KMS-11 (cell line): ENCODE measurements at regions not wholly inside any gene's neighbourhood (a gene's known extent, or its start where the extent isn't known, plus 50 kb on each side); places are given as distances from the start of the nearest gene placed in this dataset.

Experiments
- H2AFZ ChIP-seq: fragments of 200-600 bp; sonication (generic); 2 replicates; pipeline ENCODE4 v1.6.1; 2016; ENCODE audit warnings: antibody characterized with exemption, mixed run types, low read depth
- H3K27ac ChIP-seq: fragments of 200-600 bp; sonication (generic); 2 replicates; pipeline ENCODE4 v1.6.1; 2016; ENCODE audit warnings: mild to moderate bottlenecking, mixed run types
- H3K27me3 ChIP-seq: fragments of 200-600 bp; sonication (generic); 2 replicates; pipeline ENCODE4 v1.6.1; 2017; ENCODE audit warnings: mild to moderate bottlenecking, low read depth, mixed run types, moderate library complexity; ENCODE audit not compliant: insufficient read depth
- H3K36me3 ChIP-seq: fragments of 200-600 bp; sonication (generic); 2 replicates; pipeline ENCODE4 v1.6.1; 2017; ENCODE audit warnings: mild to moderate bottlenecking, mixed run types; ENCODE audit not compliant: insufficient read depth
- H3K4me1 ChIP-seq: fragments of 200-600 bp; sonication (generic); 2 replicates; pipeline ENCODE4 v1.6.1; 2016; ENCODE audit warnings: mild to moderate bottlenecking, low read depth, mixed run types; ENCODE audit not compliant: poor library complexity, severe bottlenecking
- H3K4me2 ChIP-seq: fragments of 200-600 bp; sonication (generic); 2 replicates; pipeline ENCODE4 v1.7.0; 2016; ENCODE audit warnings: mild to moderate bottlenecking, mixed run types
- H3K4me3 ChIP-seq: fragments of 200-600 bp; sonication (generic); IDR thresholded peaks from 2 replicates; pipeline ENCODE4 v1.6.1; 2017; ENCODE audit warnings: low read depth, low read length, mixed read lengths; ENCODE audit not compliant: insufficient read depth
- H3K79me2 ChIP-seq: fragments of 200-600 bp; sonication (generic); 2 replicates; pipeline ENCODE4 v1.6.1; 2016; ENCODE audit warnings: low read depth, mixed run types; ENCODE audit not compliant: insufficient read depth
- H3K9ac ChIP-seq: fragments of 200-600 bp; sonication (generic); 2 replicates; pipeline ENCODE4 v1.6.1; 2016; ENCODE audit warnings: mild to moderate bottlenecking, mixed run types
- H4K20me1 ChIP-seq: fragments of 200-600 bp; sonication (generic); 2 replicates; pipeline ENCODE4 v1.6.1; 2016; ENCODE audit warnings: mild to moderate bottlenecking, mixed run types; ENCODE audit not compliant: insufficient read depth
- CTCF ChIP-seq: fragments of 200-600 bp; sonication (generic); conservative IDR thresholded peaks from 2 replicates; pipeline ENCODE4 v1.6.1; 2017; ENCODE audit warnings: low read depth, mild to moderate bottlenecking, antibody characterized with exemption, low read length, moderate library complexity, mixed read lengths

GRCh38 chr10:44822966-44823365 lies 88.2 kb upstream of the TMEM72 start:
- Histone ChIP-seq H3K27ac (no peak overlapping the region), H3K27me3 (no peaks in the 10 kb centered on the region), H4K20me1 (no peaks in the 10 kb centered on the region), H3K4me3 (no peak overlapping the region), H3K4me2 (no peak overlapping the region), H3K79me2 (no peaks in the 10 kb centered on the region), H3K9ac (no peak overlapping the region), H2AFZ (no peak overlapping the region), H3K4me1 (no peaks in the 10 kb centered on the region), H3K36me3 (no peaks in the 10 kb centered on the region)
- no peak for TF ChIP-seq CTCF

- no peak for TF ChIP-seq CTCF
- Histone ChIP-seq H3K4me3 (no peak overlapping the region), H3K9ac (no peak overlapping the region), H2AFZ (no peak overlapping the region), H4K20me1 (no peaks in the 10 kb centered on the region), H3K79me2 (no peaks in the 10 kb centered on the region), H3K4me2 (no peak overlapping the region), H3K4me1 (no peaks in the 10 kb centered on the region), H3K36me3 (no peaks in the 10 kb centered on the region), H3K27me3 (no peaks in the 10 kb centered on the region), H3K27ac (no peak overlapping the region)
Observed at GRCh38 chr10:44824607-44825006, 86.5 kb upstream of the TMEM72 start.

GRCh38 chr10:44827431-44828006 lies 83.6 kb upstream of the TMEM72 start:
- no peaks in the 10 kb centered on the region for H3K36me3 ChIP-seq
- H3K4me2 ChIP-seq: no peak overlapping the region
- H2AFZ ChIP-seq: no peak overlapping the region
- H3K4me3 ChIP-seq: no peak overlapping the region
- H3K79me2 ChIP-seq: no peaks in the 10 kb centered on the region
- H4K20me1 ChIP-seq: no peaks in the 10 kb centered on the region
- H3K27me3 ChIP-seq: no peaks in the 10 kb centered on the region
- no peak for TF ChIP-seq CTCF
- H3K9ac ChIP-seq: no peak overlapping the region
- H3K4me1 ChIP-seq: no peaks in the 10 kb centered on the region
- H3K27ac ChIP-seq: no peak overlapping the region

- no peak overlapping the region for H2AFZ ChIP-seq
Observed at GRCh38 chr10:44828508-44829142, 82.5 kb upstream of the TMEM72 start.

More at GRCh38 chr10:44828508-44829142, 82.5 kb upstream of the TMEM72 start:
- Histone ChIP-seq H3K4me1 (no peaks in the 10 kb centered on the region), H4K20me1 (no peaks in the 10 kb centered on the region), H3K4me2 (no peak overlapping the region), H3K79me2 (no peaks in the 10 kb centered on the region), H3K27ac (no peak overlapping the region), H3K27me3 (no peaks in the 10 kb centered on the region), H3K9ac (no peak overlapping the region), H3K4me3 (no peak overlapping the region), H3K36me3 (no peaks in the 10 kb centered on the region)
- TF ChIP-seq CTCF: no peak
